Stimulated activated CD4-positive, alpha-beta T cell treated with anti-CD3 and anti-CD28 coated beads, Interleukin-4, amount 100 ng/mL, for 1 hour (primary cell): ENCODE measurements at regions not wholly inside any gene's neighbourhood (a gene's known extent, or its start where the extent isn't known, plus 50 kb on each side); places are given as distances from the start of the nearest gene placed in this dataset.
"Not testable (repeated sequence)": the region's sequence is repeated elsewhere in the genome, so short reads cannot be mapped to it uniquely, and the experiment has no call there.

Experiments
- DNase-seq: peaks from one replicate; pipeline ENCODE4 v3.0.0-alpha.2; 2020

- no peak for DNase-seq
Observed at GRCh38 chr10:21125471-21126228, 228.5 kb upstream of the NEBL start.

- no peak for DNase-seq
Observed at GRCh38 chr10:21122907-21123306, 225.8 kb upstream of the NEBL start.

- not testable (repeated sequence) for DNase-seq
Observed at GRCh38 chr10:21121822-21122221, 224.7 kb upstream of the NEBL start.

- DNase-seq: no peak
Observed at GRCh38 chr10:21114683-21115082, 217.6 kb upstream of the NEBL start.

GRCh38 chr10:21110358-21110757 is 213.2 kb upstream of the NEBL start:
- DNase-seq: no peak

GRCh38 chr10:21106931-21107330 is 209.8 kb upstream of the NEBL start:
- not testable (repeated sequence) for DNase-seq

- DNase-seq: not testable (repeated sequence)
Observed at GRCh38 chr10:21105331-21105730, 208.2 kb upstream of the NEBL start.

GRCh38 chr10:21100871-21101514 is 203.9 kb upstream of the NEBL start:
- DNase-seq: no peak

GRCh38 chr10:21100190-21100589 is 203.1 kb upstream of the NEBL start:
- no peak for DNase-seq

- DNase-seq: no peak
Observed at GRCh38 chr10:21099291-21100062, 202.4 kb upstream of the NEBL start.

- no peak for DNase-seq
Observed at GRCh38 chr10:21097926-21098355, 200.8 kb upstream of the NEBL start.

GRCh38 chr10:21095494-21096055 is 198.5 kb upstream of the NEBL start:
- DNase-seq: no peak

- no peak for DNase-seq
Observed at GRCh38 chr10:21095073-21095472, 198.0 kb upstream of the NEBL start.

GRCh38 chr10:21092683-21093524 is 195.8 kb upstream of the NEBL start:
- DNase-seq: no peak

- no peak for DNase-seq
Observed at GRCh38 chr10:21090609-21091082, 193.5 kb upstream of the NEBL start.

GRCh38 chr10:21087476-21087875 is 190.4 kb upstream of the NEBL start:
- DNase-seq: no peak

GRCh38 chr10:21084700-21085099 is 187.6 kb upstream of the NEBL start:
- DNase-seq: no peak

GRCh38 chr10:21083861-21084260 is 186.8 kb upstream of the NEBL start:
- no peak for DNase-seq

- no peak for DNase-seq
Observed at GRCh38 chr10:21082206-21082605, 185.1 kb upstream of the NEBL start.

GRCh38 chr10:21080261-21080660 is 183.2 kb upstream of the NEBL start:
- DNase-seq: no peak

- DNase-seq: no peak
Observed at GRCh38 chr10:21079330-21079658, 182.2 kb upstream of the NEBL start.
